ENCODE measurements at regions not wholly inside any gene's neighbourhood (a gene's known extent, or its start where the extent isn't known, plus 50 kb on each side); places are given as distances from the start of the nearest gene placed in this dataset.

DNA sequence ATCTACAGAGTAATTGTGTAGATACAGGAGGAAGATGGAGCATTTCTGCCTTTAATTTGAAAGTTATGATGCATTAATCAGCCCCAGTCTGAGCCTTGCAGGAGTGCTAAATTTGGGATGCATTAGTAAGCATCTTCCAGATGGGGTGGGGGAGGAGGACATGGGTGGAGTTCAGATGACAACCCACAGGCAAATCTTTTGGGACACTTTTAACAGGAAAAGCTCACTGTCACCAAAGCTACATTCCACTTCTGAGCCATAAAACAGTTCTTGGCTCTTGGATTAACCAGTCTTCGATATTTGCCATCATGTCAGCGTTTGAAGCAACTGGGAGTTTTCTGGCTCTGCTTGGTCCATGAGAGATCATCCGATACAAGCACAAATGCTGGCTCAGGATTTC lies 121.1 kb downstream of the CXCL12 start:
- Histone ChIP-seq H3K9me3 (replicated peaks in 1 of 11) (peaks cover 0 to 24% (median 14%) of the 10 kb centered on the region in 11 experiments; a peak in 13 of 22 replicates), H3K4me2 (peak overlapping the region in 4 of 11 experiments; percentile 11 to 73 (median 60); a peak in 7 of 22 replicates), H4K20me1 (no peaks in the 10 kb centered on the region), H3K9ac (no peak overlapping the region; a peak in 1 of 22 replicates), H3K4me3 (no peak overlapping the region), H3K27me3 (no peaks in the 10 kb centered on the region), H3K36me3 (no peaks in the 10 kb centered on the region), H3K4me1 (peaks cover 0 to 50% (median 4%) of the 10 kb centered on the region in 10 experiments; a peak in 9 of 20 replicates), H3K27ac (peak overlapping the region in 1 of 11 experiments; percentile 38; a peak in 1 of 22 replicates)
- TF ChIP-seq Cebpa-rat (IDR thresholded peaks at IDR 0.05): no peak

DNA sequence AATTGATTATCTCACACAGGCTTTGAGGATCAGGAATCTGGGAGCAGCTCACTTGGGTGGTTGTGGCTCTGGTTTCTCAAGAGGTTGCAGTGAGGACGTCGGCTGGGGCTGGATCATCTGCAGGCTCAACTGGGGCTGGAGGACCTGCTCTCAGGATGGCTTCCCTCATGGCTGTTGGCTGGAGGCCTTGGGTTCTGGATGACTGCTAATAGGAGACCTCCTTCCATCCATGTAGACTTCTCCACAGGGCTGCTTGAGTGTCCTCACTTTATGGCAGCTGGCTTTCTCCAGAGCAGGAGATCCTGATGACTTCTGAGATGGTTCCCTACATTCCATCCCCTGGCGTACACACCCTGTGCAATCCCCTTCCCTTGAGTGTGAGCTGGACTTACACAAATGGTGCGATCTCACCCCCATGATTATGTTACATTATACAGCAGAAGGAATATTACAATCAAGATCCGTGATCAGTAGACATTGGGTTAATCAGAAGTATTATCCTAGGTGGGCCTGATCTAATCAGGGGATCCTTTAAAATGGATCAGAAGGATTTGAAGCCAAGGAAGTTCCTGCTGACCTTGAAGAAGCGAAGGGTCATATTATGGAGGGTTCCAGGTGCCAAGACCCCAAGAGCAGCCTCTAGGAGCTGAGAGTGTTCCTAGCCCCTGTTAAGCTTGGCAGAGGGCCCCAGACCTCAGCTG lies 122.2 kb downstream of the CXCL12 start:
- peaks cover 0 to 50% (median 4%) of the 10 kb centered on the region in 10 experiments; a peak in 9 of 20 replicates for H3K4me1 ChIP-seq
- H3K27ac ChIP-seq: peak overlapping the region in 2 of 11 experiments; percentile 2 to 65; a peak in 2 of 22 replicates
- no peak for TF ChIP-seq Cebpa-rat (IDR thresholded peaks at IDR 0.05)
- peaks cover 0 to 18% (median 11%) of the 10 kb centered on the region in 11 experiments; a peak in 13 of 22 replicates for H3K9me3 ChIP-seq (replicated peaks in 1 of 11)
- H3K27me3 ChIP-seq: no peaks in the 10 kb centered on the region
- no peak overlapping the region for H3K4me3 ChIP-seq
- no peaks in the 10 kb centered on the region for H3K36me3 ChIP-seq
- no peak overlapping the region for H3K9ac ChIP-seq
- H3K4me2 ChIP-seq: peak overlapping the region in 3 of 11 experiments; percentile 52 to 73 (median 69); a peak in 6 of 22 replicates
- H4K20me1 ChIP-seq: no peaks in the 10 kb centered on the region

DNA sequence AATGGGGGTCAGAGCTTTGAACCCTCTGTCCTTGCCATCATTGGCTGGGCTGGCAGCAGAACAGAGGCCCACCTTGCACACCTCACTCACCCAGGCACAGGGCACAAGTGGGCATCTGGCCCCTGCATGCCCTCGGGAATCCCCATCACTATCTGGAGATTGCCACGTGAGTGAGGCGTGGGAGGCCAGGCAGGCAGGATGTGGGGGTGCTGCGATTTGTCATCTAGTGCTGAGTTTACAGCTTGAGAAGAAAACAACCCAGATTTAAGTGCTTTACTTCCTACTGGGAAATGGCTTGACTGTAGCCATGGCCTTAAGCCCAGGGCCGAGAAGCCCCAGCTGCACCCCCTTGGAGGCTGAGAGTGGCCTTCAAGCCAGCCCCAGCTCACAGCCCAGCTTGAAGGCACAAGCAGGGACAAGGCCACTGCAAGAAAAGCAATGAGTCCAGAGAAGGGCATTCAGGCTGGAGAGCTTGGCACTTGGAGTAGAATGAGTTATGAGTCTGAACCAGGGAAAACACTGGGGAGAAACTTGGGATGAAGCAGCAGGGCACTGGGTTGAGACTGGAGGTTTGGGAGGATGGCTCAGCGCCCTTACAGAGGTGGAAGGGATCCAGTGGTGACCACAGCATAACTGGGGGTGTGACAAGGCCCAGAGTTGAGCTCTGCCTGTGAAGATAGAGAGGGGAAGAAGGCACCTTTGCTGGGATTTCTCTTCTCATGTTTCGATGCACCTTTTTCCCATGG lies 123.0 kb downstream of the CXCL12 start:
- Histone ChIP-seq H3K9me3 (replicated peaks in 1 of 11) (peaks cover 0 to 9% (median 5%) of the 10 kb centered on the region in 11 experiments; a peak in 12 of 22 replicates), H4K20me1 (no peaks in the 10 kb centered on the region), H3K4me1 (peaks cover 0 to 50% (median 4%) of the 10 kb centered on the region in 10 experiments; a peak in 9 of 20 replicates), H3K27me3 (no peaks in the 10 kb centered on the region), H3K4me3 (no peak overlapping the region), H3K9ac (no peak overlapping the region), H3K36me3 (no peaks in the 10 kb centered on the region), H3K27ac (peak overlapping the region in 3 of 11 experiments; percentile 10 to 65 (median 54); a peak in 4 of 22 replicates), H3K4me2 (peak overlapping the region in 4 of 11 experiments; percentile 15 to 73 (median 60); a peak in 8 of 22 replicates)
- no peak for TF ChIP-seq Cebpa-rat (IDR thresholded peaks at IDR 0.05)

DNA sequence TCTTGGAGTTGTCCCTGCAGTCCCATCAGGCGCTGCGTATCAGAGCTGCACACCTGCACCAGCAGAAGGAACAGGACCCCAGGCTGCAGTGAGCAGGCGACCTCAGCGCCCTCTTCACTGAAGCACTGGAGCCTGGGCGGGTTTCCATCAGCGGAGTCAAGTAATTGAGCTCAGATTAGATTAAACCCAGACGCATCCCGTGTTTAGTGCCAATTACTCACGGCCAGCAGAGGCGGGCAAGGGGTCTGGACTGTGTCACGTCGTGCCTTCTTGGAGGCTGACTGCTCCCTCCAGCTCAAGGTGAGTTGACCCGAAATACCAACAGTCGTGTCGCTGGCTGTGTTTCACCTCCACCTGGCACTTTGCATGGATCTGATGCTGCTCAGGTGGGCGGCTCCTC lies 123.6 kb downstream of the CXCL12 start:
- no peaks in the 10 kb centered on the region for H3K27me3 ChIP-seq
- no peak overlapping the region for H3K4me3 ChIP-seq
- peaks cover 0 to 4% (median 0%) of the 10 kb centered on the region in 11 experiments; a peak in 2 of 22 replicates for H3K9me3 ChIP-seq (replicated peaks in 1 of 11)
- TF ChIP-seq Cebpa-rat (IDR thresholded peaks at IDR 0.05): no peak
- no peaks in the 10 kb centered on the region for H4K20me1 ChIP-seq
- peaks cover 0 to 50% (median 4%) of the 10 kb centered on the region in 10 experiments; a peak in 9 of 20 replicates for H3K4me1 ChIP-seq
- no peak overlapping the region for H3K9ac ChIP-seq
- no peaks in the 10 kb centered on the region for H3K36me3 ChIP-seq
- H3K27ac ChIP-seq: peak overlapping the region in 1 of 11 experiments; percentile 3; a peak in 1 of 22 replicates
- peak overlapping the region in 3 of 11 experiments; percentile 51 to 73 (median 69); a peak in 6 of 22 replicates for H3K4me2 ChIP-seq

DNA sequence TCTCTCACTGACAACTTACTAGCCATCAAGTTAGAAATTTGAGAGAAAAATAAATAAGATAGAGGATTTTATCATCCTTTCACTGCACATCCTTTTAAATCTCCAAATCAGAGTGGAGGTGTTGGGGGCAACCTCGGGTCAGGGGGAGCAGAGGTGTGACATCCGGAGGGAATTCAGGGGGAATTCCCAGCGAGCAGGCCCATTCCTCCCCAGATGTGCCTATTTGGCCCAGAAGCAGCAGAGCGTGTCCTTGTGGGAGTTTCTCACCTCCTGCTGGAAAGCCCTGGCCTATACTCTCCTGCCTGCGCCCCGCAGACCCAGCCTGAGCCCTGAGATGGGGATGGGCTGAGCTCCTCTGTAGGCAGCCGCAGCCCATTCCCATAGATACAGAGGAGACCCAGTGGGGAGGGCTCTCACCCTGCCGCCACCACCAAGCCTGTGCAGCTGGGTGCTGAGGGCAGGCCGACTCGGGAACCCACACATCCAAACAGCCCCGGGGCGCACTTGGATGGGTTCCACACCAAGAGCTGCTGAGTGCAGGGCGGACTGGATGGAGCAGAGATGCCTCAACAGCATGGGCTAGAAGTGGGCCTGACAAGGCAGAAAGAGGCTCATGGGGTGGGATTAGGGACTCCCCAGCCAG lies 124.5 kb downstream of the CXCL12 start:
- H3K36me3 ChIP-seq: no peaks in the 10 kb centered on the region
- peak overlapping the region in 2 of 11 experiments; percentile 69 to 73; a peak in 3 of 22 replicates for H3K4me2 ChIP-seq
- H3K4me3 ChIP-seq: no peak overlapping the region
- no peaks in the 10 kb centered on the region for H3K9me3 ChIP-seq (replicated peaks in 1 of 11)
- no peaks in the 10 kb centered on the region for H4K20me1 ChIP-seq
- no peak overlapping the region; a peak in 1 of 22 replicates for H3K27ac ChIP-seq
- peaks cover 0 to 50% (median 4%) of the 10 kb centered on the region in 10 experiments; a peak in 9 of 20 replicates for H3K4me1 ChIP-seq
- TF ChIP-seq Cebpa-rat (IDR thresholded peaks at IDR 0.05): no peak
- no peak overlapping the region for H3K9ac ChIP-seq
- no peaks in the 10 kb centered on the region for H3K27me3 ChIP-seq

DNA sequence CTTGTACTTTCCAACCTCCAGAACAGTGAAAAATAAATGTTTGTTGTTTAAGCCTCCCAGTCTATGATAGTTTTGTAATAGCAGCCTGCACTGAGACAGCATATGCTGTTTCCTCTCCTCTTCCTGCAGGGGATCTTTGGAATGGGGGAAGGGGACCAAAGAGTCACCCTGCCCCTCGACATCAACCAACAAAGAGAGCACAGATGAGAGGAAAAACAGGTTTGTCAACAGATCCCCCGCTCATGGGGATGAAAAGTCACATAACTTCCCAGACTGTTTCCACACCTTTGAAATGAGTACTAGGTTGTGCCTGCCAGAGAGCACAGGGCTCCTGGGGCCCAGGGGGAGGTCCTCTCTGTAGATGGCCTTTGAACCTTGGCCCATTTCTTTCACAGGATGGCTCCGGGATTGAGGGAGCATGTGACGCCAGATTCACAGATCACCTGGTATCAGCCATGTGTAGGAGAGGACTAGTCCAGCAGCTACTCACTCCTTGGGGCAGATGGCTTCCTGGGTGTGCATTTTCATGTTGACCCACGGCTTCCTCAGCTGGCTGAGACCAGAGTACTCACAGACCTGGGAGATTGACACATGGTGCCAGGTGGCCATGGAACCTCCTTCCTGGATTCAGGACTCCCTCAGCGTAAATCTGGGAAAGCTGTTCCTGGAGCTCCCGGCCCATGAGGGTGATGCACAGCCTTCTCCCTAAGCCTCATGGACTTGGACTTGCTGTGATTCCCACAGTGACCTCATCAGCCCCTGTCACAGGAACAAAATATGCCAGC lies 125.6 kb downstream of the CXCL12 start:
- Histone ChIP-seq H3K4me1 (peaks cover 0 to 41% (median 4%) of the 10 kb centered on the region in 10 experiments; a peak in 9 of 20 replicates), H3K36me3 (no peaks in the 10 kb centered on the region)

DNA sequence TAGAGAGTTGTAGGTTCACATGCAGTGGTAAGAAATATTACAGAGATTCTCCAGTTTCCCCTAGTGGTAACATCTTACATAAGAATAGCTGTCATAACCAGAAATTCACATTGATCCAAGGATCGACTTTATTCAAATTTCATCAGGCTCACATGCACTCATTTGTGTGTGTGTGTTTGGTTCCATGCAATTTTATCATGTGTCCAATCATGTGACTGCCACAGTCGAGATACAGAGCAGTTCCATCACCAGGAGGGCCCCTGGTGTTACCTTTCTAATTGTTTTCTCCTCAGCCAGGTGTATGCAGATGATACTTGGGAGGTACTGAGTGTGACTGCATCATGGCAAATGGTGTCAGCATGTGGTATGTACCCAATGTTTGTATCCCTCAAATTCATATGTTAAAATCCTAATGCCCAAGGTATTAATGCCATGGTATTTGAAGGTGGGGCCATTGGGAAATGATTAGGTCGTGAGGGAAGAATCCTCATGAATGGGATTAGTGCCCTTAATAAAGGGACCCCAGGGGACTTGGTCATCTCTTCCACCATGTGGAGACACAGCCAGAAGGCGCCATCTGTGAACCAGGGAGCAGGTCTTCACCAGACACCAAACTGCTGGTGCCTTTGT lies 126.3 kb downstream of the CXCL12 start:
- Histone ChIP-seq H3K27me3 (no peaks in the 10 kb centered on the region), H3K9ac (no peak overlapping the region), H3K4me1 (peaks cover 0 to 34% (median under 1%) of the 10 kb centered on the region in 10 experiments; a peak in 9 of 20 replicates), H3K27ac (no peak overlapping the region), H3K36me3 (no peaks in the 10 kb centered on the region), H3K4me3 (no peak overlapping the region), H4K20me1 (no peaks in the 10 kb centered on the region), H3K9me3 (replicated peaks in 1 of 11) (no peaks in the 10 kb centered on the region), H3K4me2 (no peak overlapping the region)
- no peak for TF ChIP-seq Cebpa-rat (IDR thresholded peaks at IDR 0.05)

More for the DNA sequence above, 125.6 kb downstream of the CXCL12 start:
- Histone ChIP-seq H3K4me2 (no peak overlapping the region), H3K27ac (no peak overlapping the region), H3K9ac (no peak overlapping the region), H3K27me3 (no peaks in the 10 kb centered on the region), H3K4me3 (no peak overlapping the region), H3K9me3 (replicated peaks in 1 of 11) (no peaks in the 10 kb centered on the region), H4K20me1 (no peaks in the 10 kb centered on the region)
- TF ChIP-seq Cebpa-rat (IDR thresholded peaks at IDR 0.05): no peak

DNA sequence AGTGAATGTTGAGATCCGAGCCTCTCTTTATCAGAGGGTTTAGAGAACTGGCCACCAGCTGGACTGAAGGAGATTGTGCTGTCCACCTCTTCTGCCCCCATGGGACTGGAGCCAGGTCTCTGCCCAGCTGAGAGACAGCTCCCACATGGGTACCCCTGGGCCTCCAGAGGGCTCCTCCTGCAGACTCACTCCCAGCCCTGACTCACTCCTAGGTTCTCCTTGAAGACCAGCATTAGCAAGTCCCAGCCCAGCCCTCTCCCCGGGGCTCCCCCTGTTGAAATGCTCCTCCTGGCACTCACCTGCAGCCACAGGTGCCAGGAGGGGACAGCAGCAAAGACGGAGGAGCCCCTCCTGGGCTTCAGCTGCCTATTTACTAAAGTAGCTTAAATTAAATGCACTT lies 126.9 kb downstream of the CXCL12 start:
- no peak for TF ChIP-seq Cebpa-rat (IDR thresholded peaks at IDR 0.05)
- Histone ChIP-seq H3K9ac (no peak overlapping the region), H3K4me3 (no peak overlapping the region), H3K27me3 (no peaks in the 10 kb centered on the region), H3K27ac (no peak overlapping the region), H3K36me3 (no peaks in the 10 kb centered on the region), H3K4me2 (no peak overlapping the region), H3K9me3 (replicated peaks in 1 of 11) (no peaks in the 10 kb centered on the region), H3K4me1 (peaks cover 0 to 29% (median 0%) of the 10 kb centered on the region in 10 experiments; a peak in 7 of 20 replicates), H4K20me1 (no peaks in the 10 kb centered on the region)

All from BLaER1 treated with 17β-estradiol and CSF1 and Interleukin-3, amounts not matched to agents 10 nM and 100 nM (cell line).